ENCODE measurements at regions not wholly inside any gene's neighbourhood (a gene's known extent, or its start where the extent isn't known, plus 50 kb on each side); places are given as distances from the start of the nearest gene placed in this dataset.

GRCh38 chr5:66513130-66513529 is 83.1 kb upstream of the MAST4 start:
- Histone ChIP-seq H3K9me3 (no peaks in the 10 kb centered on the region), H3K4me3 (ENCODE audit: low read depth, low read length) (no peak overlapping the region), H3K36me3 (no peaks in the 10 kb centered on the region), H3K27me3 (no peaks in the 10 kb centered on the region), H3K4me1 (no peaks in the 10 kb centered on the region; the same call in 1 of the 2 replicates)
- DNase-seq, result no peak
- no peak for TF ChIP-seq CTCF (IDR thresholded peaks at IDR 0.05; ENCODE audit: low read depth, low read length)

- Histone ChIP-seq H3K4me1 (no peaks in the 10 kb centered on the region; the same call in 1 of the 2 replicates), H3K4me3 (ENCODE audit: low read depth, low read length) (no peak overlapping the region), H3K27me3 (no peaks in the 10 kb centered on the region), H3K9me3 (no peaks in the 10 kb centered on the region), H3K36me3 (no peaks in the 10 kb centered on the region)
- TF ChIP-seq CTCF (IDR thresholded peaks at IDR 0.05; ENCODE audit: low read depth, low read length), result no peak
- no peak for DNase-seq
These were observed 81.0 kb upstream of the MAST4 start for GRCh38 chr5:66515209-66515608.

GRCh38 chr5:66516550-66516949 is 79.6 kb upstream of the MAST4 start:
- TF ChIP-seq CTCF (IDR thresholded peaks at IDR 0.05; ENCODE audit: low read depth, low read length), result no peak
- H3K36me3 ChIP-seq, result no peaks in the 10 kb centered on the region
- H3K4me3 ChIP-seq (ENCODE audit: low read depth, low read length), result no peak overlapping the region
- no peaks in the 10 kb centered on the region; the same call in 1 of the 2 replicates for H3K4me1 ChIP-seq
- no peak for DNase-seq
- no peaks in the 10 kb centered on the region for H3K27me3 ChIP-seq
- H3K9me3 ChIP-seq, result 0 out of 2 replicates have a peak, but pooled peaks cover under 1% of the 10 kb centered on the region

GRCh38 chr5:66517351-66517750 is 78.8 kb upstream of the MAST4 start:
- DNase-seq, result no peak
- Histone ChIP-seq H3K9me3 (0 out of 2 replicates have a peak, but pooled peaks cover 4% of the 10 kb centered on the region), H3K4me3 (ENCODE audit: low read depth, low read length) (no peak overlapping the region), H3K4me1 (no peaks in the 10 kb centered on the region; the same call in 1 of the 2 replicates), H3K27me3 (no peaks in the 10 kb centered on the region), H3K36me3 (no peaks in the 10 kb centered on the region)
- no peak for TF ChIP-seq CTCF (IDR thresholded peaks at IDR 0.05; ENCODE audit: low read depth, low read length)

- Histone ChIP-seq H3K4me3 (ENCODE audit: low read depth, low read length) (no peak overlapping the region), H3K9me3 (0 out of 2 replicates have a peak, but pooled peaks cover 4% of the 10 kb centered on the region), H3K36me3 (no peaks in the 10 kb centered on the region), H3K4me1 (no peaks in the 10 kb centered on the region; the same call in 1 of the 2 replicates), H3K27me3 (no peaks in the 10 kb centered on the region)
- TF ChIP-seq CTCF (IDR thresholded peaks at IDR 0.05; ENCODE audit: low read depth, low read length), result no peak
- DNase-seq, result no peak
These were observed 78.1 kb upstream of the MAST4 start for GRCh38 chr5:66518052-66518451.

GRCh38 chr5:66518753-66519152 is 77.4 kb upstream of the MAST4 start:
- DNase-seq, result no peak
- H3K36me3 ChIP-seq, result no peaks in the 10 kb centered on the region
- no peak overlapping the region for H3K4me3 ChIP-seq (ENCODE audit: low read depth, low read length)
- no peaks in the 10 kb centered on the region for H3K27me3 ChIP-seq
- no peaks in the 10 kb centered on the region; the same call in 1 of the 2 replicates for H3K4me1 ChIP-seq
- no peak for TF ChIP-seq CTCF (IDR thresholded peaks at IDR 0.05; ENCODE audit: low read depth, low read length)
- H3K9me3 ChIP-seq, result 0 out of 2 replicates have a peak, but pooled peaks cover 4% of the 10 kb centered on the region

Data from BE2C (cell line).